OCI-LY3 (cell line): ENCODE measurements at regions not wholly inside any gene's neighbourhood (a gene's known extent, or its start where the extent isn't known, plus 50 kb on each side); places are given as distances from the start of the nearest gene placed in this dataset.

ENCODE experiments used
- CTCF ChIP-seq: fragments of 200-600, 300-600 bp; sonication (generic); IDR thresholded peaks from 2 replicates; pipeline ENCODE4 v1.5.1; 2014; ENCODE audit warnings: antibody characterized with exemption, low read length, low read depth
- EZH2phosphoT487 ChIP-seq: fragments of 200-600 bp; shearing (Covaris generic); IDR thresholded peaks from 2 replicates; pipeline ENCODE4 v1.6.1; 2018; ENCODE audit warnings: antibody characterized with exemption, mixed run types, low read depth

GRCh38 chr18:41320100-41320499, 634.9 kb upstream of the PIK3C3 start:
- no peak for TF ChIP-seq CTCF
- TF ChIP-seq EZH2phosphoT487: no peak
